K562 (cell line): ENCODE measurements at regions not wholly inside any gene's neighbourhood (a gene's known extent, or its start where the extent isn't known, plus 50 kb on each side); places are given as distances from the start of the nearest gene placed in this dataset.

ENCODE experiments used
- ATAC-seq: fragments of 200-7000 bp; cut with Tn5 transposase; 3 replicates; pipeline ENCODE4 v1.9.1; 2020; ENCODE audit warnings: moderate library complexity
- BruUV-seq: library from RNA; stranded (reverse); fragments of 400-500 nt; replicated peaks from 2 replicates; lab custom pipeline; 2021; lab: Mats Ljungman, UMichigan
- CTCF ChIA-PET: fragments of 300-600 bp; formaldehyde crosslinking; extraction: SDS; loops from one replicate; lab custom pipeline; 2021; ENCODE audit warnings: low intra/inter-chr PET ratio; lab: Yijun Ruan, JAX
- POLR2A ChIA-PET: fragments of 300-600, 350-650 bp; sonication (Branson Sonifier 250); formaldehyde crosslinking; extraction: SDS; loops from one replicate; lab custom pipeline; 2021; ENCODE audit warnings: antibody characterized with exemption, inconsistent platforms; lab: Yijun Ruan, JAX
- DNase-seq, 4 experiments: peaks; one replicate each; pipeline versions ENCODE4 v3.0.0 to v3.0.0-alpha.2; 2011 to 2018; ENCODE audit warnings: low spot score in 3 of 4, mixed read lengths in 3 of 4; ENCODE audit errors: extremely low read depth in 1 of 4
- FAIRE-seq: peaks from 2 replicates; lab custom pipeline; 2011; peaks lifted over from hg19 to GRCh38; lab: Jason Lieb, UNC
- H2AFZ ChIP-seq: 2 replicates; pipeline ENCODE4 v1.6.0; 2011; ENCODE audit warnings: low read depth, low read length, control low read depth, inconsistent platforms
- H3K27ac ChIP-seq: fragments of 200-600 bp; 3 replicates; pipeline ENCODE4 v1.8.0; 2011; ENCODE audit warnings: low read depth, mild to moderate bottlenecking, control low read depth, inconsistent platforms, low read length, moderate library complexity, mixed read lengths; ENCODE audit errors: extremely low read depth
- H3K27me3 ChIP-seq, 2 experiments: fragments of 300-600 bp in 1 of 2; 2 replicates in 1 of 2; 3 replicates in 1 of 2; pipeline versions ENCODE4 v1.6.0 to v1.8.0; 2011; ENCODE audit warnings: inconsistent platforms in 2 of 2, low read length in 2 of 2, mild to moderate bottlenecking in 1 of 2, mixed read lengths in 1 of 2, moderate library complexity in 1 of 2; ENCODE audit not compliant: control insufficient read depth in 2 of 2, insufficient read depth in 2 of 2
- H3K36me3 ChIP-seq: fragments of 300-600 bp; 3 replicates; pipeline ENCODE4 v1.8.0; 2011; ENCODE audit warnings: mild to moderate bottlenecking, low read length, inconsistent platforms; ENCODE audit not compliant: control insufficient read depth, insufficient read depth
- H3K4me1 ChIP-seq, 2 experiments: fragments of 200-600 bp in 1 of 2; replicated peaks in 1 of 2; 2 replicates in 1 of 2; 3 replicates in 1 of 2; pipeline versions ENCODE4 v1.5.1 to v1.8.0; 2011; ENCODE audit warnings: inconsistent platforms in 2 of 2, low read length in 2 of 2, mild to moderate bottlenecking in 1 of 2, mixed read lengths in 1 of 2, moderate library complexity in 1 of 2; ENCODE audit not compliant: control insufficient read depth in 2 of 2, insufficient read depth in 2 of 2
- H3K4me2 ChIP-seq: 2 replicates; pipeline ENCODE4 v1.6.1; 2011; ENCODE audit warnings: low read length, control low read depth, inconsistent platforms, mixed read lengths; ENCODE audit not compliant: insufficient read depth
- H3K4me3 ChIP-seq: fragments of 200-600 bp; sonication (generic), shearing (Covaris generic); 2 replicates; pipeline ENCODE4 v1.5.1; 2016; ENCODE audit warnings: control low read depth, inconsistent platforms
- H3K79me2 ChIP-seq: fragments of 200-600 bp; 3 replicates; pipeline ENCODE4 v1.8.0; 2011; ENCODE audit warnings: low read length, inconsistent platforms; ENCODE audit not compliant: control insufficient read depth, insufficient read depth
- H3K9ac ChIP-seq, 2 experiments: 2 replicates each; pipeline versions ENCODE4 v1.6.0 to v1.6.1; 2011; ENCODE audit warnings: low read depth in 2 of 2, low read length in 2 of 2, control low read depth in 1 of 2, inconsistent platforms in 1 of 2, mild to moderate bottlenecking in 1 of 2, mixed read lengths in 1 of 2; ENCODE audit not compliant: insufficient read depth in 1 of 2
- H3K9me1 ChIP-seq: one replicate; pipeline ENCODE4 v1.6.0; 2011; ENCODE audit warnings: inconsistent platforms, mild to moderate bottlenecking, low read length, moderate library complexity; ENCODE audit not compliant: control insufficient read depth, insufficient read depth
- H3K9me3 ChIP-seq: replicated peaks from 2 replicates; pipeline ENCODE4 v1.5.1; 2011; ENCODE audit warnings: low read depth, low read length, inconsistent platforms; ENCODE audit not compliant: control insufficient read depth, insufficient read depth
- H4K20me1 ChIP-seq: replicated peaks from 2 replicates; pipeline ENCODE4 v1.6.1; 2011; ENCODE audit warnings: low read length, inconsistent platforms, mixed read lengths; ENCODE audit not compliant: control insufficient read depth, insufficient read depth
- BDP1 ChIP-seq: IDR thresholded peaks from 3 replicates; pipeline ENCODE4 v1.6.1; 2011; ENCODE audit not compliant: insufficient read length, insufficient read depth
- E2F5 ChIP-seq: sonication (generic); formaldehyde crosslinking; IDR thresholded peaks from 2 replicates; pipeline ENCODE4 v1.8.0; 2022; ENCODE audit warnings: mild to moderate bottlenecking, missing genetic modification reagents
- EGR1 ChIP-seq: fragments of 450-650 bp; conservative IDR thresholded peaks from 2 replicates; pipeline ENCODE4 v1.6.1; 2017; ENCODE audit warnings: mild to moderate bottlenecking
- ELF4 ChIP-seq: fragments of 450-650 bp; formaldehyde crosslinking; IDR thresholded peaks from 2 replicates; pipeline ENCODE4 v1.4.0; 2022; ENCODE audit warnings: missing genetic modification characterization
- EP400 ChIP-seq: fragments of 450-650 bp; IDR thresholded peaks from 2 replicates; pipeline ENCODE4 v1.6.1; 2017; ENCODE audit warnings: antibody characterized with exemption, mild to moderate bottlenecking, moderate library complexity
- HDGF ChIP-seq: fragments of 450-650 bp; IDR thresholded peaks from 2 replicates; pipeline ENCODE4 v1.6.1; 2016
- HEY1 ChIP-seq: fragments of 250-450 bp; sonication (Bioruptor Pico); IDR thresholded peaks from 2 replicates; pipeline ENCODE4 v1.5.0; 2020; ENCODE audit warnings: mild to moderate bottlenecking, moderate library complexity, borderline replicate concordance
- LCOR ChIP-seq: sonication (generic); formaldehyde crosslinking; IDR thresholded peaks from 2 replicates; pipeline ENCODE4 v1.8.0; 2022; ENCODE audit warnings: mild to moderate bottlenecking, missing genetic modification reagents
- NFRKB ChIP-seq: fragments of 450-650 bp; IDR thresholded peaks from 2 replicates; pipeline ENCODE4 v1.6.1; 2016; ENCODE audit warnings: low read depth
- PBX2 ChIP-seq, 2 experiments: IDR thresholded peaks in 1 of 2; conservative IDR thresholded peaks in 1 of 2; 2 replicates each; pipeline ENCODE4 v1.6.1; 2016; ENCODE audit warnings: low read depth in 2 of 2, mild to moderate bottlenecking in 1 of 2, missing compliant biosample characterization in 1 of 2, missing genetic modification characterization in 1 of 2, moderate library complexity in 1 of 2
- PRPF4 ChIP-seq: fragments of 200-400 bp; formaldehyde crosslinking; IDR thresholded peaks from one replicate; pipeline ENCODE4 v1.6.1; 2017; ENCODE audit warnings: low read length, low read depth, mild to moderate bottlenecking; ENCODE audit not compliant: insufficient read depth, poor library complexity, severe bottlenecking
- RBM17 ChIP-seq: fragments of 200-400 bp; formaldehyde crosslinking; IDR thresholded peaks from 2 replicates; pipeline ENCODE4 v1.6.1; 2017; ENCODE audit warnings: low read depth, mild to moderate bottlenecking, low read length, borderline replicate concordance
- U2AF2 ChIP-seq: fragments of 200-400 bp; formaldehyde crosslinking; optimal IDR thresholded peaks from 2 replicates; pipeline ENCODE3; 2017; ENCODE audit warnings: low read depth, mild to moderate bottlenecking, low read length
- YBX1 ChIP-seq: fragments of 450-650 bp; IDR thresholded peaks from 2 replicates; pipeline ENCODE4 v1.7.1; 2016; ENCODE audit warnings: mild to moderate bottlenecking
- in situ Hi-C: fragments of 300-500 bp; cut with MboI; formaldehyde crosslinking; loops from 4 replicates; pipeline ENCODE4 v1.15.0; 2018; ENCODE audit warnings: inconsistent platforms, mixed read lengths
- intact Hi-C: fragments of 100-400 bp; cut with micrococcal nuclease; formaldehyde crosslinking; loops from 2 replicates; pipeline ENCODE4 v1.14.2; 2022
- TF ChIP-seq, protein P1 (sequence below): IDR thresholded peaks from 2 replicates; pipeline ENCODE4 v1.6.1; 2016; ENCODE audit warnings: missing genetic modification characterization, missing compliant biosample characterization
- TF ChIP-seq, protein P2 (sequence below): fragments of 450-650 bp; IDR thresholded peaks from 2 replicates; pipeline ENCODE4 v1.6.1; 2016

GRCh38 chr11:26027887-26028286 is 304.0 kb upstream of the ANO3 start:
- no peak overlapping the region for H3K9ac ChIP-seq
- TF ChIP-seq U2AF2: no peak
- TF ChIP-seq EGR1: no peak
- no peak for TF ChIP-seq RBM17
- no peak for TF ChIP-seq E2F5 (CRISPR knock-in tag)
- no peak for TF ChIP-seq PBX2 (CRISPR knock-in tag; IDR thresholded peaks at IDR 0.05; ENCODE audit: low read depth)
- no peak for TF ChIP-seq PBX2 (tag; conservative IDR thresholded peaks at IDR 0.05; ENCODE audit: low read depth)
- TF ChIP-seq LCOR: no peak
- TF ChIP-seq NFRKB: no peak
- TF ChIP-seq BDP1: no peak
- TF ChIP-seq EP400: no peak
- no peak for TF ChIP-seq ELF4 (CRISPR knock-in tag)
- TF ChIP-seq HEY1 (CRISPR knock-in tag): no peak
- TF ChIP-seq, protein P1, sequence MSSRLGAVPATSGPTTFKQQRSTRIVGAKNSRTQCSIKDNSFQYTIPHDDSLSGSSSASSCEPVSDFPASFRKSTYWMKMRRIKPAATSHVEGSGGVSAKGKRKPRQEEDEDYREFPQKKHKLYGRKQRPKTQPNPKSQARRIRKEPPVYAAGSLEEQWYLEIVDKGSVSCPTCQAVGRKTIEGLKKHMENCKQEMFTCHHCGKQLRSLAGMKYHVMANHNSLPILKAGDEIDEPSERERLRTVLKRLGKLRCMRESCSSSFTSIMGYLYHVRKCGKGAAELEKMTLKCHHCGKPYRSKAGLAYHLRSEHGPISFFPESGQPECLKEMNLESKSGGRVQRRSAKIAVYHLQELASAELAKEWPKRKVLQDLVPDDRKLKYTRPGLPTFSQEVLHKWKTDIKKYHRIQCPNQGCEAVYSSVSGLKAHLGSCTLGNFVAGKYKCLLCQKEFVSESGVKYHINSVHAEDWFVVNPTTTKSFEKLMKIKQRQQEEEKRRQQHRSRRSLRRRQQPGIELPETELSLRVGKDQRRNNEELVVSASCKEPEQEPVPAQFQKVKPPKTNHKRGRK (tag): no peak
- TF ChIP-seq, protein P2, sequence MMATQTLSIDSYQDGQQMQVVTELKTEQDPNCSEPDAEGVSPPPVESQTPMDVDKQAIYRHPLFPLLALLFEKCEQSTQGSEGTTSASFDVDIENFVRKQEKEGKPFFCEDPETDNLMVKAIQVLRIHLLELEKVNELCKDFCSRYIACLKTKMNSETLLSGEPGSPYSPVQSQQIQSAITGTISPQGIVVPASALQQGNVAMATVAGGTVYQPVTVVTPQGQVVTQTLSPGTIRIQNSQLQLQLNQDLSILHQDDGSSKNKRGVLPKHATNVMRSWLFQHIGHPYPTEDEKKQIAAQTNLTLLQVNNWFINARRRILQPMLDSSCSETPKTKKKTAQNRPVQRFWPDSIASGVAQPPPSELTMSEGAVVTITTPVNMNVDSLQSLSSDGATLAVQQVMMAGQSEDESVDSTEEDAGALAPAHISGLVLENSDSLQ: no peak
- no peak for TF ChIP-seq PRPF4
- TF ChIP-seq HDGF: no peak
- no peak for TF ChIP-seq YBX1
- no peak overlapping the region for H3K4me3 ChIP-seq
- ATAC-seq (no peak), FAIRE-seq (no peak), DNase-seq (no peak)
- no peak overlapping the region for H3K27ac ChIP-seq
- H2AFZ ChIP-seq: no peak overlapping the region
- H3K4me1 ChIP-seq: no peaks in the 10 kb centered on the region
- H3K9me3 ChIP-seq: no peaks in the 10 kb centered on the region
- CTCF ChIA-PET: no interaction called here
- no peaks in the 10 kb centered on the region for H4K20me1 ChIP-seq
- POLR2A ChIA-PET: no interaction called here
- no peak overlapping the region for H3K4me2 ChIP-seq
- H3K79me2 ChIP-seq: no peaks in the 10 kb centered on the region
- no peaks in the 10 kb centered on the region for H3K36me3 ChIP-seq
- H3K9me1 ChIP-seq: no peaks in the 10 kb centered on the region
- no TSS peak for BruUV-seq
- intact Hi-C loops: no loop called here
- in situ Hi-C loops: no loop called here
- no peaks in the 10 kb centered on the region for H3K27me3 ChIP-seq
